ENCODE measurements at regions not wholly inside any gene's neighbourhood (a gene's known extent, or its start where the extent isn't known, plus 50 kb on each side); places are given as distances from the start of the nearest gene placed in this dataset.

DNA sequence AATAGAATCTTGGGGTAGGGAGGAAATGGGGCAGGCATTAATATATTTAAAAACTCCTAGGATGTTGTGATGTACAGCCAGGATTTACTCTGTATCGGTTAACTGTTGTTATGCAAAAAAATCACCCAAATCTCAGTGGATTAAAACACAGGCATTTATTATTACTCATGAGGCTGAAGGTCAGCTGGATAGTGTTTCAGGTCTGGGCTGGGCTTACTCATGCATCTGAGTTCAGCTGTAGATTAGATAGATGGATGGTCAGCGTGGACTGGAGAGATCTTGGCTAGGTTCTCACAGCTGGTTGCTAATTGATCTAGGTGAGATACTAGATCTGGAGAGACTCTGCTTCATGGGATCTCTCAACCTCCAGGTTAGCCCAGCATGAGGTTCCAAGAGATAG lies 131.4 kb downstream of the BTBD3 start:
- no peak for DNase-seq
- no peaks in the 10 kb centered on the region for H3K27me3 Mint-ChIP-seq
- no peaks in the 10 kb centered on the region for H3K36me3 ChIP-seq (ENCODE audit: control insufficient read depth, insufficient read depth, low read length)
- peaks cover 3 to 12% (median 7%) of the 10 kb centered on the region in 7 donors for H3K9me3 Mint-ChIP-seq
- no peaks in the 10 kb centered on the region for H3K4me1 ChIP-seq (ENCODE audit: control insufficient read depth, insufficient read depth, low read length, poor library complexity, severe bottlenecking)
- H3K27ac ChIP-seq (ENCODE audit: insufficient read depth, low read length, poor library complexity, severe bottlenecking) = no peak overlapping the region
- no peaks in the 10 kb centered on the region for H3K27me3 ChIP-seq (ENCODE audit: control insufficient read depth, insufficient read depth, low read length)
- no peaks in the 10 kb centered on the region for H3K36me3 Mint-ChIP-seq
- no peak overlapping the region for H3K27ac Mint-ChIP-seq
- no peak overlapping the region for H3K4me3 Mint-ChIP-seq
- H3K9me3 ChIP-seq (ENCODE audit: control insufficient read depth in 2 of 2, low read length in 2 of 2) = peaks cover 0 to 3% of the 10 kb centered on the region in 2 experiments
- H3K4me3 ChIP-seq (ENCODE audit: low read depth, low read length) = no peak overlapping the region
- ATAC-seq (ENCODE audit: low read depth in 2 of 2) = no peak
- no peaks in the 10 kb centered on the region for H3K4me1 Mint-ChIP-seq

DNA sequence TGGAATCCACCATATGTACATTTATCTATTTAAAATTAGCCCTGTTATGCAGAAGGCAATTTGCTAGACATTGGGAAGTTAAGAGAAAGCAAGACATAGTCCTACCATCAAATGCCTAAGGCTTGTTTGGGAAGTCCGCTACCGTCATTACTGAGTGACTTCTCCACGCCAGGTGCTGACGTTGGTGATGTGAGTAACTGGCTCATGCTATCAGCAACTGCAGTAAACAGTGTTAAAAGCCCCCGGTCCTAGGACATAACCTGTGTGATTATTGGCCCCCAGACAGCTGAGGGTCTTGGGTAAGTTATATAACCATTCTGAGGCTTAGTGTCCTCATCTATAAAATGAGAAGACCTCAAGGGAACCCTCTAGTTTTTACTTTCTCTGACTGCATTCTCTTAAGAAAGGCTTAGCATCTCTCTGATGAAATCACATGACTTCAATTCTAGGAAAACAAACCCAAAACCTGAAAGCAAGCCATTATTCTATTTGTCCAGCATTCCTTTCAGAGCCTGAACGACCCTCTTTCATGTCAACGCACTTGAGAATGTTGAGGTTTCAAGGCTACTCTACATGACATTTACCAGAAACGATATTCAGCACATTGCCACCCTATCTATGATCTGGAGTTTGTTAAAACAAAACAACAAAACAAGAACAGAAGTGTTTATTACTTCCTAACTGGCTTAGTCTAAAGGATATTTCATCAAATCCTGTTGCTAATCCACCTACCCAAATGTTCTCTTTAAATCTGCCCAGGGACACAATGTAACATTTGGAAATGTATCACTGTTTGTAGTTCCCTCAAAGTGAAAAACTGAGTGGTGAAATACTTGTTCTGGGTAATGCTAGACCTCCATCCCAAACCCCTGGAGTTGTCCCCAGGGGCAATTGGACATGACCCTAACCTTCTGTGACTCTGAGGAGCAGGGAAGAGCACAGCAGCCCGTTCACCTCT lies 133.8 kb downstream of the BTBD3 start:
- Mint-ChIP-seq H3K4me1 (no peaks in the 10 kb centered on the region), H3K27ac (no peak overlapping the region), H3K9me3 (peaks cover 0 to 12% (median 4%) of the 10 kb centered on the region in 7 donors), H3K36me3 (no peaks in the 10 kb centered on the region), H3K27me3 (no peaks in the 10 kb centered on the region), H3K4me3 (no peak overlapping the region)
- peaks cover 0 to 3% of the 10 kb centered on the region in 2 experiments for H3K9me3 ChIP-seq (ENCODE audit: control insufficient read depth in 2 of 2, low read length in 2 of 2)
- no peak overlapping the region for H3K27ac ChIP-seq (ENCODE audit: insufficient read depth, low read length, poor library complexity, severe bottlenecking)
- no peaks in the 10 kb centered on the region for H3K27me3 ChIP-seq (ENCODE audit: control insufficient read depth, insufficient read depth, low read length)
- H3K36me3 ChIP-seq (ENCODE audit: control insufficient read depth, insufficient read depth, low read length) = no peaks in the 10 kb centered on the region
- no peaks in the 10 kb centered on the region for H3K4me1 ChIP-seq (ENCODE audit: control insufficient read depth, insufficient read depth, low read length, poor library complexity, severe bottlenecking)
- DNase-seq (no peak), ATAC-seq (ENCODE audit: low read depth in 2 of 2) (no peak)
- H3K4me3 ChIP-seq (ENCODE audit: low read depth, low read length) = no peak overlapping the region

DNA sequence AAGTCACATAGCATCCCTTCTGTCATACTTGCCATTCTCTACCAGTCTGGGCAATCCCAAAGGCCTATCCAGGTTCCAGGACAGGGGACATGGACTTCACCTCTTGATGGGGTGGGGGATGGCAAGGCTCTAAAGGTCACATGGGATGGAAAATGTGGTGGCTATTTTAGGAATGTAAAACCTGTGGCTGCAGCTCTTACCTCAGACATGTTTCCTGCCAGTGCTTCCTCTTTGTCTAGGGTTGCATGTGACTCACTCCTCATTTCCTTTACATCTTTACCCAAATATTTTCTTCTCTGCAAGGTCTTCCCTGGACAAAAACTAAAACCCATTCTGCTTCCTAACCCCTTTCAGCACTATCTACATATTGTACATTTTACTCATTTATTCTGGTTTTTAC lies 135.7 kb downstream of the BTBD3 start:
- ATAC-seq (ENCODE audit: low read depth in 2 of 2) = no peak
- no peaks in the 10 kb centered on the region for H3K27me3 ChIP-seq (ENCODE audit: control insufficient read depth, insufficient read depth, low read length)

DNA sequence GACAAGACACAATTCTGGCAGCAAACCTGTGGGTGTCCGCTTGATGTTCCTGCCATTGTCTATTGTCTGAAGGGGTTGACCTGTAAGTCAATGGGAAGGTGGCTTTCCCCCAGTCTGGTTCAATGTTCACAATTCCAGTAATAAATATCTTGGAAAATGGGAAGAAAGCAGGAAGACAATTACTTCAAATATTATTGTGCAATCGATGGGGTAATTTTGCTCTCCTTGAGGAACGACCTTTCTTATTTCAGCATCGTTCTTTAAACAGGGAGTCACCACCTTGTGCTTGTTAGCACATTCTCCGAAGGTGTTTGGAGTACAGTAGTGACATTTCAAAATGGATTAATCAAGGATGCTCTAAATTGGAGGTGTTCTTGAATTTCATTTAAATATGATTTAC lies 136.9 kb downstream of the BTBD3 start:
- no peaks in the 10 kb centered on the region for H3K4me1 ChIP-seq (ENCODE audit: control insufficient read depth, insufficient read depth, low read length, poor library complexity, severe bottlenecking)
- Mint-ChIP-seq H3K27ac (no peak overlapping the region), H3K4me1 (no peaks in the 10 kb centered on the region)

More for the DNA sequence above, 135.7 kb downstream of the BTBD3 start:
- H3K9me3 ChIP-seq (ENCODE audit: control insufficient read depth in 2 of 2, low read length in 2 of 2) = peaks cover 0 to 3% of the 10 kb centered on the region in 2 experiments
- H3K36me3 ChIP-seq (ENCODE audit: control insufficient read depth, insufficient read depth, low read length) = no peaks in the 10 kb centered on the region
- H3K27ac ChIP-seq (ENCODE audit: insufficient read depth, low read length, poor library complexity, severe bottlenecking) = no peak overlapping the region
- Mint-ChIP-seq H3K4me1 (no peaks in the 10 kb centered on the region), H3K27ac (no peak overlapping the region), H3K36me3 (no peaks in the 10 kb centered on the region), H3K9me3 (peaks cover 2 to 11% (median 3%) of the 10 kb centered on the region in 7 donors), H3K27me3 (no peaks in the 10 kb centered on the region), H3K4me3 (no peak overlapping the region)
- DNase-seq = no peak
- no peaks in the 10 kb centered on the region for H3K4me1 ChIP-seq (ENCODE audit: control insufficient read depth, insufficient read depth, low read length, poor library complexity, severe bottlenecking)
- no peak overlapping the region for H3K4me3 ChIP-seq (ENCODE audit: low read depth, low read length)

DNA sequence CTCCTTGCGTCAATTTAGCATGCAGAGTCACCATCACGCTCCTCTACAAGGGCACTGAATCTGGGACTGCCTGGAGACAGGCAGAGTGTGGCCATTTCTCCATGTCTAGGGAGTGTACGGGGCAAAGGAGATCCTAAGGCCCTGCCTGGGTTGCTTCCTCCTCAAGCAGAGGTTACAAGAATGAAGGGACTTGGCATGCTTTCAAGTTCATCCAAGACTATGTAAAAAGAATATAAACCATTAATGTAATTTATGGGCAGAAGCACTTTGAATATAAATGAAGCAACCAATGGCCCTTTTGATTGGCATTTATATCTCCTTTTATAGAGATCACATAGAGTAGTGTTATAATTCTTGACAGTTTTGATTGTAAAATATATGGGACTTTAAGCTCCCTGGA lies 137.5 kb downstream of the BTBD3 start:
- Mint-ChIP-seq H3K36me3 (no peaks in the 10 kb centered on the region), H3K4me1 (no peaks in the 10 kb centered on the region), H3K27me3 (no peaks in the 10 kb centered on the region)

More for the DNA sequence above, 136.9 kb downstream of the BTBD3 start:
- H3K36me3 ChIP-seq (ENCODE audit: control insufficient read depth, insufficient read depth, low read length) = no peaks in the 10 kb centered on the region
- DNase-seq (no peak), ATAC-seq (ENCODE audit: low read depth in 2 of 2) (no peak)
- H3K4me3 ChIP-seq (ENCODE audit: low read depth, low read length) = no peak overlapping the region
- no peak overlapping the region for H3K4me3 Mint-ChIP-seq
- peaks cover 3 to 21% (median 5%) of the 10 kb centered on the region in 7 donors for H3K9me3 Mint-ChIP-seq
- peaks cover 0 to 3% of the 10 kb centered on the region in 2 experiments for H3K9me3 ChIP-seq (ENCODE audit: control insufficient read depth in 2 of 2, low read length in 2 of 2)
- no peaks in the 10 kb centered on the region for H3K36me3 Mint-ChIP-seq
- no peaks in the 10 kb centered on the region for H3K27me3 ChIP-seq (ENCODE audit: control insufficient read depth, insufficient read depth, low read length)
- H3K27ac ChIP-seq (ENCODE audit: insufficient read depth, low read length, poor library complexity, severe bottlenecking) = no peak overlapping the region
- no peaks in the 10 kb centered on the region for H3K27me3 Mint-ChIP-seq

DNA sequence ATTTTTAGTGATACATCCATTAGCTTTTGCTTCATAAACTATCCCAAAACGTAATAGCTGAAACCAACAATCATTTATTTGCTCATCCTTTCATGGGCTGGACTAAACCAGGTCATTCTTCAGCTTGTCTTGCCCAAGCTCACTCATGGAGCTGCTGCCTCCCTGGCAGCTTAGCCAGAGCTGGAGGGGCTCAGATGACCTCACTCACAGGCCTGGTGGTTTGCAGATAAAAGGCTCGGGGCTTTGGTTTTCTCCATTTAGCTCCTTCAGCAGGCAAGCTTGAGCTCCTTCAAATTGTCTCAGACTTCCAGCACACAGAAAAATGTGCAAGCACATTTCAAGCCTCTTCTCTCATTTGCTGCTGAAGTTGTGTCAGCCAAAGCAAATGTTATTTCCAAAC lies 139.1 kb downstream of the BTBD3 start:
- Mint-ChIP-seq H3K27me3 (no peaks in the 10 kb centered on the region), H3K4me3 (no peak overlapping the region), H3K4me1 (no peaks in the 10 kb centered on the region), H3K27ac (no peak overlapping the region), H3K9me3 (peaks cover 0 to 20% (median 3%) of the 10 kb centered on the region in 7 donors), H3K36me3 (no peaks in the 10 kb centered on the region)
- ATAC-seq (ENCODE audit: low read depth in 2 of 2) (no peak), DNase-seq (no peak)
- no peaks in the 10 kb centered on the region for H3K4me1 ChIP-seq (ENCODE audit: control insufficient read depth, insufficient read depth, low read length, poor library complexity, severe bottlenecking)
- no peaks in the 10 kb centered on the region for H3K27me3 ChIP-seq (ENCODE audit: control insufficient read depth, insufficient read depth, low read length)
- H3K36me3 ChIP-seq (ENCODE audit: control insufficient read depth, insufficient read depth, low read length) = no peaks in the 10 kb centered on the region
- no peak overlapping the region for H3K27ac ChIP-seq (ENCODE audit: insufficient read depth, low read length, poor library complexity, severe bottlenecking)
- H3K4me3 ChIP-seq (ENCODE audit: low read depth, low read length) = no peak overlapping the region
- H3K9me3 ChIP-seq (ENCODE audit: control insufficient read depth in 2 of 2, low read length in 2 of 2) = peaks cover 3 to 6% of the 10 kb centered on the region in 2 experiments

More for the DNA sequence above, 137.5 kb downstream of the BTBD3 start:
- H3K4me1 ChIP-seq (ENCODE audit: control insufficient read depth, insufficient read depth, low read length, poor library complexity, severe bottlenecking) = no peaks in the 10 kb centered on the region
- no peak overlapping the region for H3K4me3 ChIP-seq (ENCODE audit: low read depth, low read length)
- H3K27ac ChIP-seq (ENCODE audit: insufficient read depth, low read length, poor library complexity, severe bottlenecking) = no peak overlapping the region
- no peaks in the 10 kb centered on the region for H3K27me3 ChIP-seq (ENCODE audit: control insufficient read depth, insufficient read depth, low read length)
- ATAC-seq (ENCODE audit: low read depth in 2 of 2) (no peak), DNase-seq (no peak)
- Mint-ChIP-seq H3K4me3 (no peak overlapping the region), H3K9me3 (peaks cover 3 to 22% (median 4%) of the 10 kb centered on the region in 7 donors), H3K27ac (no peak overlapping the region)
- peaks cover 0 to 3% of the 10 kb centered on the region in 2 experiments for H3K9me3 ChIP-seq (ENCODE audit: control insufficient read depth in 2 of 2, low read length in 2 of 2)
- H3K36me3 ChIP-seq (ENCODE audit: control insufficient read depth, insufficient read depth, low read length) = no peaks in the 10 kb centered on the region

DNA sequence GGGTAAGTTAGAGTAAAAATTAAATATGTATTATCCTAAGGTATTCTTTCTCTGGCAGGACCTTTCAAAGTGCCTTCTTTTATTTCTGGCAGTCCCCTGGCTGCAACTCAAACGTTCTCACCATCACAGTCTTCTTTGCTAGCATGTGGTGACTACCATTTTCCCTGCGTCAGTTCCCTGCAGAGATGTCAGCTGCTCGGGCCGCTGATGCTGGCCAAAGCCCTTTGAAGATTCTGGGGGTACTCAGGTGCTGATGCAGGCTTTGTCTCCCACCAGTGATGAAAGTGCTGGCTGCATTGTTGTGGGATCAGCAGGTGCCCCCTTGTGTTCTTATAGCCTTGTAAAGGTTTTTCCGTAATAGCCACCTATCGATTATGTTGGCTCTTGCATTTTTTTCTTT lies 140.1 kb downstream of the BTBD3 start:
- H3K27ac ChIP-seq (ENCODE audit: insufficient read depth, low read length, poor library complexity, severe bottlenecking) = no peak overlapping the region
- Mint-ChIP-seq H3K36me3 (no peaks in the 10 kb centered on the region), H3K4me3 (no peak overlapping the region), H3K9me3 (peaks cover 0 to 19% (median 3%) of the 10 kb centered on the region in 7 donors), H3K27me3 (no peaks in the 10 kb centered on the region), H3K27ac (no peak overlapping the region), H3K4me1 (no peaks in the 10 kb centered on the region)
- no peaks in the 10 kb centered on the region for H3K4me1 ChIP-seq (ENCODE audit: control insufficient read depth, insufficient read depth, low read length, poor library complexity, severe bottlenecking)
- no peaks in the 10 kb centered on the region for H3K36me3 ChIP-seq (ENCODE audit: control insufficient read depth, insufficient read depth, low read length)
- peaks cover 3 to 6% of the 10 kb centered on the region in 2 experiments for H3K9me3 ChIP-seq (ENCODE audit: control insufficient read depth in 2 of 2, low read length in 2 of 2)
- ATAC-seq (ENCODE audit: low read depth in 2 of 2) = no peak
- H3K27me3 ChIP-seq (ENCODE audit: control insufficient read depth, insufficient read depth, low read length) = no peaks in the 10 kb centered on the region
- no peak overlapping the region for H3K4me3 ChIP-seq (ENCODE audit: low read depth, low read length)
- DNase-seq = no peak

DNA sequence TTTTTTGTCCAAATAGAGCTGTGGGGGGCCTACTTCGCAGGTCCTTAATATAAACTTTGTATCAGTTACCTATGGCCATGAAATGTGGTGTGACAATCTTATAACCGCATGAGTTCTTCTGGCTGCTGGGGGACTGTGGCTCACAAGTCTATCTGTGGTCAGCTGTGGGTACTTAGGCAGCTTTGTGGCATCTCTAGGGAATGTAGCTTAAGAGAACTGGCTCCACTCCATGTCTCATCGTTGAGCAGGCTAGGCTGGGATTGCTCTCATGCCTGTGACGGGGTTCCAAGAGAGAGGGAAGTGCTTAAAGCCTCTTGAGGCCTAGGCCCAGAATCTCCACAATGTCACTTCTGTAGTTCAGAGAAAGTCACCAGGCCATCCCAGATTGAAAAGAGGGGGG lies 140.5 kb downstream of the BTBD3 start:
- no peaks in the 10 kb centered on the region for H3K36me3 Mint-ChIP-seq
- no peak for ATAC-seq (ENCODE audit: low read depth in 2 of 2)

More for the DNA sequence above, 140.5 kb downstream of the BTBD3 start:
- Histone ChIP-seq H3K27ac (ENCODE audit: insufficient read depth, low read length, poor library complexity, severe bottlenecking) (no peak overlapping the region), H3K9me3 (ENCODE audit: control insufficient read depth in 2 of 2, low read length in 2 of 2) (peaks cover 3 to 6% of the 10 kb centered on the region in 2 experiments), H3K36me3 (ENCODE audit: control insufficient read depth, insufficient read depth, low read length) (no peaks in the 10 kb centered on the region), H3K27me3 (ENCODE audit: control insufficient read depth, insufficient read depth, low read length) (no peaks in the 10 kb centered on the region), H3K4me1 (ENCODE audit: control insufficient read depth, insufficient read depth, low read length, poor library complexity, severe bottlenecking) (no peaks in the 10 kb centered on the region), H3K4me3 (ENCODE audit: low read depth, low read length) (no peak overlapping the region)
- H3K4me3 Mint-ChIP-seq = no peak overlapping the region
- peaks cover 0 to 19% (median 3%) of the 10 kb centered on the region in 7 donors for H3K9me3 Mint-ChIP-seq
- H3K27me3 Mint-ChIP-seq = no peaks in the 10 kb centered on the region
- no peak for DNase-seq
- H3K27ac Mint-ChIP-seq = no peak overlapping the region
- no peaks in the 10 kb centered on the region for H3K4me1 Mint-ChIP-seq
